WERI-Rb-1 (cell line): ENCODE measurements at regions not wholly inside any gene's neighbourhood (a gene's known extent, or its start where the extent isn't known, plus 50 kb on each side); places are given as distances from the start of the nearest gene placed in this dataset.

Source experiments
- DNase-seq: peaks from one replicate; pipeline ENCODE4 v3.0.0-alpha.2; 2020
- H3K27ac ChIP-seq: fragments of 250-450 bp; sonication (Bioruptor Pico); 2 replicates; pipeline ENCODE4 v1.5.1; 2020; ENCODE audit warnings: mild to moderate bottlenecking, moderate library complexity
- H3K27me3 ChIP-seq: fragments of 250-450 bp; sonication (Bioruptor Pico); 2 replicates; pipeline ENCODE4 v1.5.1; 2021; ENCODE audit warnings: mild to moderate bottlenecking, low read depth, moderate library complexity; ENCODE audit not compliant: insufficient read depth, severe bottlenecking
- H3K36me3 ChIP-seq: fragments of 250-450 bp; sonication (Bioruptor Pico); 2 replicates; pipeline ENCODE4 v1.5.1; 2020; ENCODE audit warnings: mild to moderate bottlenecking, moderate library complexity
- H3K4me3 ChIP-seq: 2 replicates; pipeline ENCODE4 v1.5.1; 2011; ENCODE audit warnings: low read depth, mild to moderate bottlenecking, control low read depth, low read length
- H3K9me3 ChIP-seq: fragments of 250-450 bp; sonication (Bioruptor Pico); 2 replicates; pipeline ENCODE4 v1.5.1; 2021; ENCODE audit warnings: mild to moderate bottlenecking, moderate library complexity; ENCODE audit not compliant: severe bottlenecking
- TF ChIP-seq, protein P1 (sequence below): IDR thresholded peaks from 2 replicates; pipeline ENCODE4 v1.5.1; 2011; ENCODE audit warnings: low read depth, mild to moderate bottlenecking, control low read depth, inconsistent platforms, low read length

DNA sequence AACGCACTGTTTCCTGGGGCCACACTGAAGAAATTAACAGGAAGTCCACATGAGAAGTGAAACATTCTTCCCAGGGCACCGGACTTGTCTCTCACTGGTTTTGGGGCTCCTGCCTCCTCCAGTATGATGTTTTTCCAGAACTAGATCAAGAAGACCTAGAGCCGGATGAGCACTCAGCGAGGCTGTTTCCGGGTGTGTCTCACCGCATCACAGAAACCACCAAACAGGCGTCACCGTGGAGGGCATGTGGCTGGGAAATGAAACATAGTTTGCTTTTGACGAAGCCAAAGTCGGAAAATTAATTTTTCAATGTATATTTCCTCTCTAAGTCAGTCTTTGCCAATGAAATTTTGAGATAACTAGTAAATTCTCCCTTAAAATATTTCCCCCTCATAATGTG lies 314.0 kb upstream of the SALL3 start:
- Histone ChIP-seq H3K27ac (no peak overlapping the region), H3K4me3 (no peak overlapping the region), H3K36me3 (no peaks in the 10 kb centered on the region), H3K9me3 (no peaks in the 10 kb centered on the region), H3K27me3 (no peaks in the 10 kb centered on the region)
- DNase-seq = no peak
- TF ChIP-seq, protein P1, sequence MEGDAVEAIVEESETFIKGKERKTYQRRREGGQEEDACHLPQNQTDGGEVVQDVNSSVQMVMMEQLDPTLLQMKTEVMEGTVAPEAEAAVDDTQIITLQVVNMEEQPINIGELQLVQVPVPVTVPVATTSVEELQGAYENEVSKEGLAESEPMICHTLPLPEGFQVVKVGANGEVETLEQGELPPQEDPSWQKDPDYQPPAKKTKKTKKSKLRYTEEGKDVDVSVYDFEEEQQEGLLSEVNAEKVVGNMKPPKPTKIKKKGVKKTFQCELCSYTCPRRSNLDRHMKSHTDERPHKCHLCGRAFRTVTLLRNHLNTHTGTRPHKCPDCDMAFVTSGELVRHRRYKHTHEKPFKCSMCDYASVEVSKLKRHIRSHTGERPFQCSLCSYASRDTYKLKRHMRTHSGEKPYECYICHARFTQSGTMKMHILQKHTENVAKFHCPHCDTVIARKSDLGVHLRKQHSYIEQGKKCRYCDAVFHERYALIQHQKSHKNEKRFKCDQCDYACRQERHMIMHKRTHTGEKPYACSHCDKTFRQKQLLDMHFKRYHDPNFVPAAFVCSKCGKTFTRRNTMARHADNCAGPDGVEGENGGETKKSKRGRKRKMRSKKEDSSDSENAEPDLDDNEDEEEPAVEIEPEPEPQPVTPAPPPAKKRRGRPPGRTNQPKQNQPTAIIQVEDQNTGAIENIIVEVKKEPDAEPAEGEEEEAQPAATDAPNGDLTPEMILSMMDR = no peak

DNA sequence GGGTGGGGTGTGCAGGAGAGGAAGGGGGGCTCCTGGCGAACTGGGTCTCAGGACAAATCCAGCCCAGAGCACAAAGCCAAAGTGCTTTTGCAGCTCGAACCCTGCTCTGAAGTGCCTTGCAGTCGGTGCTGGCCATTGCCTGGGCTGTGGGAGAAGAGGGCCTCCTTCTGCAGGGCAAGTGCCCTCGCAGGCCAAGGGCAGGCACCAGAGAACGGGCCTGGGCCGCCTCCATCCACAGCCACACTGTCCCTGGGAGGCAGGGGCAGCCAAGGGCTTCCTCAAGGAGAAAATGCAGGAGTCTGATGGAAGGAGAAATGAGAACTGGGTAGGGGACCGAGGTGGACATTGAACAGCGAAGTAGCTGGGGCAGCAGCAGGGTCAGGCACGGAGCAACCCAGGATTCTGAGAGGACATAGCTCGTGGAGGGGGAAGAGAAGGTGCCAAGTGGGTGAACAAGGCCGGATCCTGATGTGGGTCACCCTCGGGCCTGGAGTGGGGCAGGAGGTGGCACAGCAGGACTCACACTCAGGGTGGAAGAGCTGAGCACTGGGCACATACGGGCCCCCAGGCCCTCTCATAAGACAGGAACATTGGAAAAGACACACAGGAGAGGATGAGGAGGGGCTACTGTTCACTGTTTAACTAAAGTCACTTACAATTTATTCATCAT lies 312.8 kb upstream of the SALL3 start:
- H3K27me3 ChIP-seq = no peaks in the 10 kb centered on the region
- H3K36me3 ChIP-seq = no peaks in the 10 kb centered on the region
- TF ChIP-seq, protein P1 = no peak
- DNase-seq = no peak
- H3K4me3 ChIP-seq = no peak overlapping the region
- no peak overlapping the region for H3K27ac ChIP-seq
- H3K9me3 ChIP-seq = no peaks in the 10 kb centered on the region

DNA sequence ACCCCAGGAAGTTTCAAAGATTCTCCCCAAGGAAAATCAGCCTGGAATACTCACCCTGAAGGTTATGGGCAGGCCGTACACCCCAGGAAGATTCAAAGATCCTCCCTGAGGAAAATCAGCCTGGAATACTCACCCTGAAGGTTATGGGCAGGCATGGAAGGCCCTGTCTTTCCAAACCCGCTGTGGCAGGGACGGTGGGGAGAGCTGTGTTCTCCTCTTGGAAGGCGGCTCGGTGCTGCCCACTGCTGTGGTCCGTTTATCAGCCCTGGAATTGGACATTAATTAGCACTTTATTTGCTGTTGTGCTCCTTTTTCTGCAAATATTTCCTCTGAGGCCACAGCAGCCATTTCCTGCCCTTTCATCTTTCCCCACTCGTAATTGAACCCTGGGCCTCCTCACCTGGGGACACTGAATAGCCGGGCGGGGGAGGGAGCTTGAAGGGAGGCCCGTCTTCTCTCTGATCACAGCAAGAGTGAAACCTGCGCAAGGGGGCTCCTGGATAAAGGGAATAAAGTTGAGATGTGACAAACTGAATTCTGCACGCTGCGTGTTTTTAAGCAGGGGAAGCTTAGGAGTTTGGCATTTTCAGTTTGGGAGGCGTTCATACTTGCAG lies 308.7 kb upstream of the SALL3 start:
- H3K27ac ChIP-seq = no peak overlapping the region
- H3K4me3 ChIP-seq = no peak overlapping the region
- H3K27me3 ChIP-seq = no peaks in the 10 kb centered on the region
- TF ChIP-seq, protein P1 = no peak
- no peak for DNase-seq
- no peaks in the 10 kb centered on the region for H3K9me3 ChIP-seq
- H3K36me3 ChIP-seq = no peaks in the 10 kb centered on the region

DNA sequence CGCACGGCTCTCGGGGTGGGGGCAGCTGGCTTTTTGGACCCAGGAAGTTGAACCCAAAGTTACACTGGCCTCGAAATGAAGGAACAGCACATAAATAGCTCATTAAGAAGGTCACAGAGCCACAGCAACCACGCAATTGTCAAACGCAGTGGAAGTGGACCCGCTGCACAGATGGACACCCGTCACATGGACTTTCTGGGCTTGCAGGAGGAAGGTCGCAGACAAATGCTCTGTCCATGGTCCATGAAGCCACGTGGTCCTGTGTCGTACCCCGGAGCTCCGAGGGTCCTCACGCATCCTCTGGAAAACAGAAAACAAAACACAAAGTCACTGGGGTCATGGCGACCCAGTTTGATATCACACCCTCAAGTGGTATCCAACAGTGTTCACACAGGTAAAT lies 308.1 kb upstream of the SALL3 start:
- H3K4me3 ChIP-seq = no peak overlapping the region
- no peaks in the 10 kb centered on the region for H3K9me3 ChIP-seq
- TF ChIP-seq, protein P1 = no peak
- DNase-seq = no peak
- H3K36me3 ChIP-seq = no peaks in the 10 kb centered on the region
- no peaks in the 10 kb centered on the region for H3K27me3 ChIP-seq
- no peak overlapping the region for H3K27ac ChIP-seq

DNA sequence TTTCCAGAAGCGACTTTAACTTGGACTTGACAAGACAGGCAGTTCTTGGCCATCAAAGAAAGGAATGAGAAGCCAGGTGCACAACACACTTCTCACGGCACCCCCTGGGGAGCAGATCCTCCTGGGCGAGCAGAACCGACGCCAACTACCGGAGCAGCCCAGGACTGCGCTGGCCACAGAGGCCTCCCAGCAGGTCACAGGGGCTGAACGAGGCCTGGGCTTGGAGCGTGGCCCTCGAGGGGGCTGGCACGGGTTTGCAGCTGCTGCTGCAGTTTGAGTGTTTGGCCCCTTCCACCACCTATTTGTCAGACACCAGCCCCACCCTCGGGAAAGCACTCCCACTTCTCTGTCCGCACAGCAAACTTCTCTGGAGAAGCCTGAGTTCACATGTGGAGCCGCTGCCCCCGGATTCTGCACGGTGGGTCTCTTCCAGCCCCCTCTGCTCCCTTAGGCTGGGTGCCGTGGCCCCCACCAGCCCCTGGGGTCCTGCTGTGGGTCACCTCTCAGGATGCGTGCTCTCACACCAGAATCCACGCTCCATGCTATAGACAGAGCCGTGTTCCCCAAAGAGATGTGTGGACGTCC lies 306.7 kb upstream of the SALL3 start:
- H3K36me3 ChIP-seq = no peaks in the 10 kb centered on the region
- TF ChIP-seq, protein P1 = no peak
- no peaks in the 10 kb centered on the region for H3K9me3 ChIP-seq
- H3K27ac ChIP-seq = no peak overlapping the region
- no peaks in the 10 kb centered on the region for H3K27me3 ChIP-seq
- H3K4me3 ChIP-seq = no peak overlapping the region
- DNase-seq = no peak
